Heart left ventricle (tissue), 13 donors: ENCODE measurements at regions not wholly inside any gene's neighbourhood (a gene's known extent, or its start where the extent isn't known, plus 50 kb on each side); places are given as distances from the start of the nearest gene placed in this dataset.
"Not testable (repeated sequence)": the region's sequence is repeated elsewhere in the genome, so short reads cannot be mapped to it uniquely, and the experiment has no call there.

ENCODE experiments used
- POLR2A ChIP-seq, 2 donors: fragments of 450-650 bp; IDR thresholded peaks; one replicate each; pipeline ENCODE4 v1.6.1; 2017; ENCODE audit warnings: antibody characterized with exemption in 2 of 2, mild to moderate bottlenecking in 2 of 2, moderate library complexity in 2 of 2
- TF ChIP-seq, protein P1 (sequence below), 12 donors: fragments of 200-600 bp; sonication (generic) in 4 of 12; IDR thresholded peaks; one replicate each; pipeline versions ENCODE4 v1.5.0 to v1.8.0; 2018 to 2022; ENCODE audit warnings: antibody characterized with exemption in 12 of 12, mild to moderate bottlenecking in 5 of 12
- donor health status: ischemic (EF 13 %, LVEDD 7.1; RV severe dilation, severe dysfunction).
- donor health status: DM: no; HTN: yes; CAD: no.
- donor health status: DM: no; HTN: no; CAD: no.
- donor health status: ischemic (EF 25% LVEDD 6.9; RV normal size, moderate dysfunction).
- donor health status: ischemic (EF 25% LVEDD 5.7; RV mildly dilated, moderate dysfunction).
- donor health status: ischemic (EF 35%, LVEDD 5.7; RV mildly dilated, moderate dysfunction).
- donor health status: nonischemic (EF 11% LVEDD 7.7; RV severe dilation, severe dysfunction).
- donor health status: DM: yes; HTN: yes; CAD: no.
- donor health status: PGD.
- donor health status: ischemic (EF 29% LVEDD 5.4; RV normal size, mild dysfunction).
- donor health status: nonischemic (EF 23%, LVEDD 6.1; RV moderate dilation, normal function).

DNA sequence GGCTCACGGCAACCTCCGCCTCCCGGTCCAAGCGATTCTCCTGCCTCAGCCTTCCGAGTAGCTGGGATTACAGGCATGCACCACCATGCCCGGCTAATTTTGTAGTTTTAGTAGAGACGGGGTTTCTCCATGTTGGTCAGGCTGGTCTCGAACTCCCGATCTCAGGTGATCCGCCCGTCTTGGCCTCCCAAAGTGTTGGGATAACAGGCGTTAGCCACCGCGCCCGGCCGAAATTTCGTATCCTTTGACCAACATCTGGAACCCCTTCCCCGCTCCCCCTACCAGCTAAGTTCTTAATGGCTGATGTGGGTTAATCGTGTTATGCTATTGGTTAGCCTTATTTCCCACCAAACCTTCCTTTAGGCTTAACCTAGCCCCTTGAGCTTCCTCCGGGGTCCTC is 113.6 kb downstream of the KLF13 start:
- TF ChIP-seq, protein P1, sequence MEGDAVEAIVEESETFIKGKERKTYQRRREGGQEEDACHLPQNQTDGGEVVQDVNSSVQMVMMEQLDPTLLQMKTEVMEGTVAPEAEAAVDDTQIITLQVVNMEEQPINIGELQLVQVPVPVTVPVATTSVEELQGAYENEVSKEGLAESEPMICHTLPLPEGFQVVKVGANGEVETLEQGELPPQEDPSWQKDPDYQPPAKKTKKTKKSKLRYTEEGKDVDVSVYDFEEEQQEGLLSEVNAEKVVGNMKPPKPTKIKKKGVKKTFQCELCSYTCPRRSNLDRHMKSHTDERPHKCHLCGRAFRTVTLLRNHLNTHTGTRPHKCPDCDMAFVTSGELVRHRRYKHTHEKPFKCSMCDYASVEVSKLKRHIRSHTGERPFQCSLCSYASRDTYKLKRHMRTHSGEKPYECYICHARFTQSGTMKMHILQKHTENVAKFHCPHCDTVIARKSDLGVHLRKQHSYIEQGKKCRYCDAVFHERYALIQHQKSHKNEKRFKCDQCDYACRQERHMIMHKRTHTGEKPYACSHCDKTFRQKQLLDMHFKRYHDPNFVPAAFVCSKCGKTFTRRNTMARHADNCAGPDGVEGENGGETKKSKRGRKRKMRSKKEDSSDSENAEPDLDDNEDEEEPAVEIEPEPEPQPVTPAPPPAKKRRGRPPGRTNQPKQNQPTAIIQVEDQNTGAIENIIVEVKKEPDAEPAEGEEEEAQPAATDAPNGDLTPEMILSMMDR (IDR thresholded peaks at IDR 0.05): not testable (repeated sequence)
- not testable (repeated sequence) for TF ChIP-seq POLR2A (IDR thresholded peaks at IDR 0.05)
